ENCODE measurements at regions not wholly inside any gene's neighbourhood (a gene's known extent, or its start where the extent isn't known, plus 50 kb on each side); places are given as distances from the start of the nearest gene placed in this dataset.

- TF ChIP-seq CHD7 (IDR thresholded peaks at IDR 0.05; ENCODE audit: insufficient replicate concordance, low read length) = no peak
- no peak for TF ChIP-seq TAF1 (IDR thresholded peaks at IDR 0.05; ENCODE audit: low read depth, low read length)
- no peak for TF ChIP-seq TCF12 (IDR thresholded peaks at IDR 0.05; ENCODE audit: low read depth, low read length)
- TF ChIP-seq BACH1 (IDR thresholded peaks at IDR 0.05; ENCODE audit: low read length) = no peak
- TF ChIP-seq SRF (IDR thresholded peaks at IDR 0.05; ENCODE audit: low read depth, low read length) = no peak
- no peak for TF ChIP-seq USF2 (IDR thresholded peaks at IDR 0.05; ENCODE audit: low read length)
- TF ChIP-seq KDM1A (IDR thresholded peaks at IDR 0.05; ENCODE audit: borderline replicate concordance, low read length) = no peak
- no peak for TF ChIP-seq SAP30 (IDR thresholded peaks at IDR 0.05; ENCODE audit: insufficient read depth, insufficient replicate concordance, low read length)
- TF ChIP-seq PHF8 (conservative IDR thresholded peaks at IDR 0.05; ENCODE audit: low read depth, low read length) = no peak
- TF ChIP-seq JUND (IDR thresholded peaks at IDR 0.05; ENCODE audit: low read length) = no peak
Measured at GRCh38 chr5:133729800-133730199, 117.5 kb upstream of the FSTL4 start (continued).
